H9 (cell line): ENCODE measurements at regions not wholly inside any gene's neighbourhood (a gene's known extent, or its start where the extent isn't known, plus 50 kb on each side); places are given as distances from the start of the nearest gene placed in this dataset.
"Not testable (repeated sequence)": the region's sequence is repeated elsewhere in the genome, so short reads cannot be mapped to it uniquely, and the experiment has no call there.

Source experiments
- DNase-seq: peaks from one replicate; pipeline ENCODE4 v3.0.0-alpha.2; 2017
- H2AFZ ChIP-seq: one replicate; pipeline ENCODE4 v1.6.1; 2013; ENCODE audit warnings: mild to moderate bottlenecking, low read length, control low read depth, moderate library complexity
- H2AK5ac ChIP-seq: 2 replicates; pipeline ENCODE4 v1.6.1; 2013; ENCODE audit warnings: low read length, control low read depth, mixed read lengths; ENCODE audit not compliant: insufficient read length
- H2BK120ac ChIP-seq: one replicate; pipeline ENCODE4 v1.6.1; 2013; ENCODE audit warnings: low read depth, mild to moderate bottlenecking, low read length, control low read depth, inconsistent platforms; ENCODE audit not compliant: poor library complexity, severe bottlenecking
- H2BK12ac ChIP-seq: 2 replicates; pipeline ENCODE4 v1.6.1; 2013; ENCODE audit warnings: low read length, control low read depth, mixed read lengths, low read depth; ENCODE audit not compliant: insufficient read length
- H2BK15ac ChIP-seq: 2 replicates; pipeline ENCODE4 v1.6.1; 2013; ENCODE audit warnings: low read depth, low read length, control low read depth
- H2BK20ac ChIP-seq: one replicate; pipeline ENCODE4 v1.6.1; 2013; ENCODE audit warnings: low read depth, mild to moderate bottlenecking, low read length, control low read depth, inconsistent platforms; ENCODE audit not compliant: poor library complexity, severe bottlenecking
- H2BK5ac ChIP-seq: 2 replicates; pipeline ENCODE4 v1.6.1; 2013; ENCODE audit warnings: low read length, control low read depth, mixed read lengths; ENCODE audit not compliant: insufficient read length
- H3K14ac ChIP-seq: 2 replicates; pipeline ENCODE4 v1.6.1; 2013; ENCODE audit warnings: low read length, control low read depth; ENCODE audit not compliant: insufficient read depth
- H3K18ac ChIP-seq: 2 replicates; pipeline ENCODE4 v1.6.1; 2013; ENCODE audit warnings: low read depth, mild to moderate bottlenecking, mixed read lengths, low read length, control low read depth; ENCODE audit not compliant: insufficient read length
- H3K23ac ChIP-seq: 2 replicates; pipeline ENCODE4 v1.6.1; 2013; ENCODE audit warnings: low read length, control low read depth, mixed read lengths, low read depth; ENCODE audit not compliant: insufficient read length
- H3K23me2 ChIP-seq: 2 replicates; pipeline ENCODE4 v1.6.1; 2013; ENCODE audit warnings: low read depth, mild to moderate bottlenecking, mixed read lengths, low read length, control low read depth; ENCODE audit not compliant: insufficient read length, poor library complexity, severe bottlenecking
- H3K27ac ChIP-seq: 2 replicates; pipeline ENCODE4 v1.5.1; 2013; ENCODE audit warnings: low read length, control low read depth, mixed read lengths, low read depth; ENCODE audit not compliant: insufficient read length
- H3K27me3 ChIP-seq: 2 replicates; pipeline ENCODE4 v1.6.1; 2013; ENCODE audit warnings: low read length, control low read depth, inconsistent platforms; ENCODE audit not compliant: insufficient read depth
- H3K4ac ChIP-seq: 2 replicates; pipeline ENCODE4 v1.6.1; 2013; ENCODE audit warnings: low read depth, mild to moderate bottlenecking, control low read depth, inconsistent platforms, low read length, moderate library complexity
- H3K4me1 ChIP-seq: 2 replicates; pipeline ENCODE4 v1.6.1; 2013; ENCODE audit warnings: low read length, control low read depth, inconsistent platforms; ENCODE audit not compliant: insufficient read depth
- H3K4me2 ChIP-seq: 2 replicates; pipeline ENCODE4 v1.6.1; 2013; ENCODE audit warnings: low read length, control low read depth, mixed read lengths; ENCODE audit not compliant: insufficient read length, insufficient read depth
- H3K56ac ChIP-seq: 2 replicates; pipeline ENCODE4 v1.6.1; 2013; ENCODE audit warnings: low read depth, mild to moderate bottlenecking, mixed read lengths, low read length, control low read depth; ENCODE audit not compliant: insufficient read length
- H3K79me1 ChIP-seq: 2 replicates; pipeline ENCODE4 v1.6.1; 2013; ENCODE audit warnings: low read depth, mild to moderate bottlenecking, moderate library complexity, low read length, control low read depth, inconsistent platforms; ENCODE audit not compliant: insufficient read depth, poor library complexity, severe bottlenecking
- H3K79me2 ChIP-seq: 2 replicates; pipeline ENCODE4 v1.6.1; 2013; ENCODE audit warnings: low read length, control low read depth, inconsistent platforms; ENCODE audit not compliant: insufficient read depth
- H3K9ac ChIP-seq: 2 replicates; pipeline ENCODE4 v1.6.1; 2013; ENCODE audit warnings: low read length, control low read depth, mixed read lengths; ENCODE audit not compliant: insufficient read length; ENCODE audit errors: extremely low read depth
- H3K9me3 ChIP-seq: one replicate; pipeline ENCODE4 v1.6.1; 2013; ENCODE audit warnings: low read depth, low read length, inconsistent platforms; ENCODE audit not compliant: control insufficient read depth
- H3T11ph ChIP-seq: one replicate; pipeline ENCODE4 v1.6.1; 2013; ENCODE audit warnings: mild to moderate bottlenecking, low read length, control low read depth, inconsistent platforms
- H4K20me1 ChIP-seq: one replicate; pipeline ENCODE4 v1.6.1; 2013; ENCODE audit not compliant: control insufficient read depth, insufficient read length, insufficient read depth
- H4K5ac ChIP-seq: 2 replicates; pipeline ENCODE4 v1.6.1; 2013; ENCODE audit warnings: low read depth, mild to moderate bottlenecking, mixed read lengths, low read length, control low read depth; ENCODE audit not compliant: insufficient read length
- H4K8ac ChIP-seq: replicated peaks from 2 replicates; pipeline ENCODE4 v1.6.1; 2013; ENCODE audit warnings: low read length, control low read depth, mixed read lengths, low read depth; ENCODE audit not compliant: insufficient read length
- H4K91ac ChIP-seq: 2 replicates; pipeline ENCODE4 v1.6.1; 2013; ENCODE audit warnings: low read depth, mild to moderate bottlenecking, moderate library complexity, mixed read lengths, low read length, control low read depth; ENCODE audit not compliant: insufficient read length
- H3K27ac Mint-ChIP-seq, 3 experiments: 2 replicates in 2 of 3; 3 replicates in 1 of 3; pipeline ENCODE4 v1.8.0; 2020 to 2021; ENCODE audit warnings: mixed read lengths in 3 of 3, mild to moderate bottlenecking in 1 of 3, moderate library complexity in 1 of 3
- H3K27me3 Mint-ChIP-seq: 2 replicates; pipeline ENCODE4 v1.8.0; 2021; ENCODE audit warnings: low read depth, mild to moderate bottlenecking, moderate library complexity, mixed read lengths
- H3K36me3 Mint-ChIP-seq, 3 experiments: 2 replicates in 2 of 3; 3 replicates in 1 of 3; pipeline ENCODE4 v1.8.0; 2020 to 2021; ENCODE audit warnings: low read depth in 3 of 3, mixed read lengths in 3 of 3; ENCODE audit not compliant: insufficient read depth in 1 of 3
- H3K4me1 Mint-ChIP-seq, 2 experiments: 2 replicates each; pipeline ENCODE4 v1.8.0; 2020; ENCODE audit warnings: mixed read lengths in 2 of 2
- H3K4me3 Mint-ChIP-seq, 2 experiments: 2 replicates in 1 of 2; 3 replicates in 1 of 2; pipeline ENCODE4 v1.8.0; 2020 to 2021; ENCODE audit warnings: mild to moderate bottlenecking in 2 of 2, mixed read lengths in 2 of 2, moderate library complexity in 1 of 2
- H3K9me3 Mint-ChIP-seq, 2 experiments: 2 replicates in 1 of 2; 3 replicates in 1 of 2; pipeline ENCODE4 v1.8.0; 2020; ENCODE audit warnings: mild to moderate bottlenecking in 2 of 2, mixed read lengths in 2 of 2, moderate library complexity in 1 of 2
- CTCF ChIP-seq: fragments of 200-600 bp; sonication (generic); conservative IDR thresholded peaks from 3 replicates; pipeline ENCODE4 v1.8.0; 2021; ENCODE audit warnings: antibody characterized with exemption, mild to moderate bottlenecking
- WGBS: extraction: QIAGEN DNeasy Blood & Tissue Kit; methylation state at CpG from one replicate; pipeline ENCODE4 v1.1.7; 2013; ENCODE audit warnings: missing lambda C conversion rate, low lambda C conversion rate, mixed read lengths; ENCODE audit not compliant: insufficient read length; ENCODE audit errors: extremely low coverage; 5-methylcytosine and 5-hydroxymethylcytosine counted together

- DNase-seq = no peak
- Histone ChIP-seq H2BK120ac (no peak overlapping the region), H3K18ac (no peak overlapping the region), H3K27me3 (no peaks in the 10 kb centered on the region), H4K8ac (no peak overlapping the region), H3K56ac (no peak overlapping the region), H2BK5ac (no peak overlapping the region), H3T11ph (no peak overlapping the region), H3K79me1 (no peaks in the 10 kb centered on the region), H2AK5ac (no peak overlapping the region), H3K4me2 (no peak overlapping the region), H3K27ac (no peak overlapping the region), H3K23me2 (no peaks in the 10 kb centered on the region), H4K20me1 (no peaks in the 10 kb centered on the region), H2BK20ac (no peak overlapping the region), H4K91ac (no peak overlapping the region), H3K23ac (no peak overlapping the region), H3K4ac (no peak overlapping the region), H2BK15ac (no peak overlapping the region), H3K9ac (no peak overlapping the region), H3K4me1 (no peaks in the 10 kb centered on the region), H3K14ac (no peak overlapping the region), H2BK12ac (no peak overlapping the region), H3K9me3 (no peaks in the 10 kb centered on the region), H4K5ac (no peak overlapping the region), H2AFZ (no peak overlapping the region), H3K79me2 (no peaks in the 10 kb centered on the region)
- H3K27ac Mint-ChIP-seq = no peak overlapping the region
- no CpG with 5 or more reads among the region's 1 CpG for WGBS
- peaks cover 1 to 4% of the 10 kb centered on the region in 2 experiments; a peak in 2 of 5 replicates for H3K9me3 Mint-ChIP-seq
- no peaks in the 10 kb centered on the region for H3K27me3 Mint-ChIP-seq
- H3K36me3 Mint-ChIP-seq = 0 out of 7 replicates have a peak, but pooled peaks cover 0 to 3% (median 0%) of the 10 kb centered on the region in 3 experiments
- no peak overlapping the region for H3K4me3 Mint-ChIP-seq
- H3K4me1 Mint-ChIP-seq = peaks cover 12 to 16% of the 10 kb centered on the region in 2 experiments
- no peak for TF ChIP-seq CTCF
Measured at GRCh38 chr21:28851645-28852044, 141.0 kb downstream of the LTN1 start.

- not testable (repeated sequence) for H3K36me3 Mint-ChIP-seq, H3K79me2 ChIP-seq, H3K4me2 ChIP-seq, H2AK5ac ChIP-seq, H3K4me3 Mint-ChIP-seq, H4K91ac ChIP-seq, H3K4ac ChIP-seq, H3K23me2 ChIP-seq, H2AFZ ChIP-seq, H3K18ac ChIP-seq, DNase-seq, H3K23ac ChIP-seq, H3K9ac ChIP-seq, H2BK12ac ChIP-seq, H2BK20ac ChIP-seq, H3K79me1 ChIP-seq, H2BK120ac ChIP-seq, H2BK5ac ChIP-seq, H3K9me3 ChIP-seq, H4K8ac ChIP-seq, H3T11ph ChIP-seq, H3K9me3 Mint-ChIP-seq, H3K27me3 ChIP-seq, H3K4me1 ChIP-seq, H3K27ac ChIP-seq, H4K20me1 ChIP-seq, H3K27ac Mint-ChIP-seq, H4K5ac ChIP-seq, H2BK15ac ChIP-seq, H3K14ac ChIP-seq, H3K56ac ChIP-seq, H3K27me3 Mint-ChIP-seq
- peaks cover 10 to 19% of the 10 kb centered on the region in 2 experiments for H3K4me1 Mint-ChIP-seq
- no CpG with 5 or more reads among the region's 1 CpG for WGBS
Measured at GRCh38 chr21:28839237-28839636, 153.4 kb downstream of the LTN1 start.
